PC-9 (cell line): ENCODE measurements at regions not wholly inside any gene's neighbourhood (a gene's known extent, or its start where the extent isn't known, plus 50 kb on each side); places are given as distances from the start of the nearest gene placed in this dataset.

Source experiments
- BruUV-seq: library from RNA; stranded (reverse); fragments of 400-500 nt; replicated peaks from 2 replicates; lab custom pipeline; 2021; lab: Mats Ljungman, UMichigan
- CTCF ChIA-PET: fragments of 300-600 bp; sonication (Branson Sonifier 250); formaldehyde crosslinking; loops from one replicate; lab custom pipeline; 2022; ENCODE audit warnings: antibody characterized with exemption; lab: Charles Lee
- POLR2A ChIA-PET: fragments of 300-600 bp; sonication (Branson Sonifier 250); formaldehyde crosslinking; loops from one replicate; lab custom pipeline; 2022; ENCODE audit warnings: antibody characterized with exemption; ENCODE audit not compliant: unreplicated experiment; lab: Charles Lee
- DNase-seq, 2 experiments: peaks; one replicate each; pipeline versions ENCODE4 v3.0.0 to v3.0.0-alpha.2; 2015 to 2022; ENCODE audit warnings: mixed read lengths in 1 of 2
- H2AFZ ChIP-seq: fragments of 200-600 bp; sonication (generic); 2 replicates; pipeline ENCODE4 v1.8.1; 2017; ENCODE audit warnings: antibody characterized with exemption
- H3F3A ChIP-seq: fragments of 200-600 bp; sonication (generic); 2 replicates; pipeline ENCODE4 v1.8.1; 2017; ENCODE audit warnings: antibody characterized with exemption, mild to moderate bottlenecking, low read depth; ENCODE audit not compliant: insufficient read depth
- H3K27ac ChIP-seq: fragments of 200-600 bp; sonication (generic); 2 replicates; pipeline ENCODE4 v1.6.1; 2016; ENCODE audit warnings: mixed run types
- H3K27me3 ChIP-seq: fragments of 200-600 bp; sonication (generic); 2 replicates; pipeline ENCODE4 v1.6.1; 2016; ENCODE audit warnings: low read depth, mixed run types; ENCODE audit not compliant: insufficient read depth
- H3K36me3 ChIP-seq: fragments of 200-600 bp; sonication (generic); 2 replicates; pipeline ENCODE4 v1.6.1; 2016; ENCODE audit warnings: low read depth, mixed run types
- H3K4me1 ChIP-seq: fragments of 200-600 bp; sonication (generic); replicated peaks from 2 replicates; pipeline ENCODE4 v1.6.1; 2016; ENCODE audit warnings: mixed run types; ENCODE audit not compliant: insufficient read depth
- H3K4me2 ChIP-seq: fragments of 200-600 bp; sonication (generic); 2 replicates; pipeline ENCODE4 v1.6.1; 2017; ENCODE audit warnings: mixed run types
- H3K4me3 ChIP-seq: fragments of 200-600 bp; sonication (generic); 2 replicates; pipeline ENCODE4 v1.6.1; 2016; ENCODE audit warnings: mixed run types
- H3K79me2 ChIP-seq: fragments of 200-600 bp; sonication (generic); 2 replicates; pipeline ENCODE4 v1.6.1; 2017; ENCODE audit warnings: low read depth, mixed run types
- H3K9me2 ChIP-seq: fragments of 200-600 bp; sonication (generic); 2 replicates; pipeline ENCODE4 v1.8.1; 2017; ENCODE audit warnings: mild to moderate bottlenecking; ENCODE audit not compliant: insufficient read depth
- H3K9me3 ChIP-seq: fragments of 200-600 bp; sonication (generic); 2 replicates; pipeline ENCODE4 v1.8.1; 2016; ENCODE audit warnings: low read depth; ENCODE audit not compliant: insufficient read depth
- H4K20me1 ChIP-seq: fragments of 200-600 bp; sonication (generic); 2 replicates; pipeline ENCODE4 v1.8.1; 2017; ENCODE audit not compliant: insufficient read depth
- CTCF ChIP-seq: fragments of 200-600 bp; sonication (generic); conservative IDR thresholded peaks from 2 replicates; pipeline ENCODE4 v1.6.1; 2017; ENCODE audit warnings: mixed run types, antibody characterized with exemption, mild to moderate bottlenecking, moderate library complexity
- EZH2 ChIP-seq: fragments of 200-600 bp; sonication (generic); IDR thresholded peaks from 2 replicates; pipeline ENCODE4 v1.8.0; 2017; ENCODE audit warnings: antibody characterized with exemption, low read depth
- intact Hi-C: fragments of 100-400 bp; cut with micrococcal nuclease; formaldehyde crosslinking; loops from one replicate; pipeline ENCODE4 v1.10.0; 2022; ENCODE audit not compliant: unreplicated experiment

- Histone ChIP-seq H3K27me3 (no peaks in the 10 kb centered on the region), H4K20me1 (no peaks in the 10 kb centered on the region), H3K79me2 (no peaks in the 10 kb centered on the region), H3K4me3 (no peak overlapping the region), H3K4me1 (peaks cover 27% of the 10 kb centered on the region), H3K9me2 (no peaks in the 10 kb centered on the region), H3K36me3 (no peaks in the 10 kb centered on the region), H3K4me2 (no peak overlapping the region), H2AFZ (no peak overlapping the region), H3K9me3 (peaks cover 6% of the 10 kb centered on the region; the same call in 1 of the 2 replicates), H3K27ac (no peak overlapping the region), H3F3A (peaks cover 20% of the 10 kb centered on the region; the same call in 1 of the 2 replicates)
- ChIA-PET CTCF (no interaction called here), POLR2A (interaction anchor here (0.7 kb wide), 1 partner anchor 182 kb away, joined by 6 read pairs; no protein-coding TSS in a partner anchor)
- DNase-seq: no peak
- BruUV-seq: no TSS peak
- intact Hi-C loops: no loop called here
- TF ChIP-seq CTCF (no peak), EZH2 (no peak)
These were observed 233.7 kb downstream of the ENC1 start for GRCh38 chr5:74406844-74407243.

- H3K9me2 ChIP-seq: no peaks in the 10 kb centered on the region
- ChIA-PET CTCF (no interaction called here), POLR2A (no interaction called here)
- no peak for DNase-seq
- intact Hi-C loops: no loop called here
- no peaks in the 10 kb centered on the region for H4K20me1 ChIP-seq
- H3K36me3 ChIP-seq: no peaks in the 10 kb centered on the region
- H2AFZ ChIP-seq: no peak overlapping the region
- H3K9me3 ChIP-seq: peaks cover 6% of the 10 kb centered on the region; the same call in 1 of the 2 replicates
- TF ChIP-seq EZH2: no peak
- TF ChIP-seq CTCF: no peak
- no TSS peak for BruUV-seq
- H3K27me3 ChIP-seq: no peaks in the 10 kb centered on the region
- H3K27ac ChIP-seq: no peak overlapping the region
- H3K4me1 ChIP-seq: peaks cover 27% of the 10 kb centered on the region
- H3K4me3 ChIP-seq: no peak overlapping the region
- H3K4me2 ChIP-seq: no peak overlapping the region
- peaks cover 20% of the 10 kb centered on the region; the same call in 1 of the 2 replicates for H3F3A ChIP-seq
- H3K79me2 ChIP-seq: no peaks in the 10 kb centered on the region
These were observed 234.9 kb downstream of the ENC1 start for GRCh38 chr5:74405593-74405992.

- ChIA-PET CTCF (no interaction called here), POLR2A (interaction anchor here (0.5 kb wide), 1 partner anchor 614 kb away, joined by 4 read pairs; no protein-coding TSS in a partner anchor)
- H3K4me3 ChIP-seq: no peak overlapping the region
- no peaks in the 10 kb centered on the region for H4K20me1 ChIP-seq
- H3K4me2 ChIP-seq: no peak overlapping the region
- H3K9me2 ChIP-seq: no peaks in the 10 kb centered on the region
- H3K4me1 ChIP-seq: peaks cover 27% of the 10 kb centered on the region
- TF ChIP-seq CTCF (no peak), EZH2 (no peak)
- no TSS peak for BruUV-seq
- peaks cover 20% of the 10 kb centered on the region; the same call in 1 of the 2 replicates for H3F3A ChIP-seq
- intact Hi-C loops: no loop called here
- no peaks in the 10 kb centered on the region for H3K79me2 ChIP-seq
- no peak for DNase-seq
- H3K27ac ChIP-seq: no peak overlapping the region
- peaks cover 6% of the 10 kb centered on the region; the same call in 1 of the 2 replicates for H3K9me3 ChIP-seq
- H3K27me3 ChIP-seq: no peaks in the 10 kb centered on the region
- no peaks in the 10 kb centered on the region for H3K36me3 ChIP-seq
- H2AFZ ChIP-seq: no peak overlapping the region
These were observed 235.7 kb downstream of the ENC1 start for GRCh38 chr5:74404574-74405508.
